Esophagus (tissue), 2 donors: ENCODE measurements at regions not wholly inside any gene's neighbourhood (a gene's known extent, or its start where the extent isn't known, plus 50 kb on each side); places are given as distances from the start of the nearest gene placed in this dataset.

Experiments used
- H3K27ac ChIP-seq, 2 donors: one replicate each; pipeline ENCODE4 v1.5.1; 2013; ENCODE audit warnings: low read depth in 2 of 2, mild to moderate bottlenecking in 2 of 2, inconsistent platforms in 1 of 2, low read length in 1 of 2, moderate library complexity in 1 of 2
- H3K27me3 ChIP-seq, 2 donors: one replicate each; pipeline ENCODE4 v1.6.1; 2013; ENCODE audit warnings: low read length in 2 of 2, control low read depth in 1 of 2, mild to moderate bottlenecking in 1 of 2; ENCODE audit not compliant: insufficient read depth in 2 of 2, control insufficient read depth in 1 of 2
- H3K36me3 ChIP-seq, 2 donors: one replicate each; pipeline ENCODE4 v1.6.1; 2013; ENCODE audit warnings: low read length in 1 of 2; ENCODE audit not compliant: control insufficient read depth in 2 of 2, insufficient read depth in 2 of 2
- H3K4me1 ChIP-seq, 2 donors: one replicate each; pipeline ENCODE4 v1.6.1; 2013; ENCODE audit warnings: low read length in 1 of 2; ENCODE audit not compliant: control insufficient read depth in 2 of 2, insufficient read depth in 2 of 2
- H3K4me3 ChIP-seq, 2 donors: one replicate each; pipeline ENCODE4 v1.5.1; 2013; ENCODE audit warnings: low read length in 2 of 2, mild to moderate bottlenecking in 2 of 2, low read depth in 1 of 2, moderate library complexity in 1 of 2
- H3K9me3 ChIP-seq, 2 donors: one replicate each; pipeline ENCODE4 v1.6.1; 2013; ENCODE audit warnings: mild to moderate bottlenecking in 2 of 2, low read depth in 1 of 2, low read length in 1 of 2, moderate library complexity in 1 of 2; ENCODE audit not compliant: control insufficient read depth in 2 of 2, insufficient read depth in 1 of 2
- WGBS, 2 donors: extraction: QIAGEN DNeasy Blood & Tissue Kit; methylation state at CpG; one replicate each; pipeline ENCODE4 v1.1.7; 2013; 5-methylcytosine and 5-hydroxymethylcytosine counted together
- donor health status: healthy with polysubstance abuse.
- donor health status: Bipolar disorder and iron deficiency.

DNA sequence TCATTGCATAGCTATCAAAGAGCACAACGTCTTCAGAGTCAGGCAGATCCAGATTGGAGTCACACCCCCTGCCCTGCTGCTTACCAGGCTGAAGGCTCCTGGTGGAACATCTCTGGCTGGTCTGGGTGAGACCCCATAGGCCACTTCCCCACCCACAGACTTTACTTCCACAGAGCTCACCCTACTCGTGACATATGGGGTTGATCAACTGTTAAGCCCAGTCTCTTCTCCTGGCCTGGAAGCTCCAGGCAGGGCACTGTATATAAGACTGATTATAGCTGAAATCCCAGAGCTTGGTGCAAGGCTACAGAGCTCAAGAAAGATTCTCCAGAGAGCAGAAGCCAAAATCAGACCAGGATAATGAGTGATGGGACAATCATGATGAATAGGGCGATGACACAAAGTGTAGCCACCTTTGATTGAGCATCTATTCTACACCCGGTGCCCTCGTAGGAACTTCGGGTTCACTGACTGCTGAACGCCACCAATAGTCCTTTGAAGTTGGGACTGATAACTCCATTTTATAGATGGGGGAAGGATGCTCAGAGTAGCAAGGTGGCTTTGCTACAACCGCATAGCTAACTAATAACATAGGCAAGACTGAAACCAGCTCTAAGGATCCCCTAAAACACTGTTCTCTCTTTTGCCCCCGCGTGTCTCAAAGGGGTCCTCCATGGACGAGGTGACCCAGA, 287.8 kb downstream of the BCL11B start:
- Histone ChIP-seq H3K36me3 (no peaks in the 10 kb centered on the region), H3K4me3 (no peak overlapping the region), H3K27ac (peak overlapping the region in 1 of 2 donors; percentile 40), H3K4me1 (no peaks in the 10 kb centered on the region), H3K9me3 (peaks cover 0 to 2% of the 10 kb centered on the region in 2 donors), H3K27me3 (no peaks in the 10 kb centered on the region)
- 79 to 82% methylated on average over 11 of the region's 11 CpGs for WGBS, 2 donors

DNA sequence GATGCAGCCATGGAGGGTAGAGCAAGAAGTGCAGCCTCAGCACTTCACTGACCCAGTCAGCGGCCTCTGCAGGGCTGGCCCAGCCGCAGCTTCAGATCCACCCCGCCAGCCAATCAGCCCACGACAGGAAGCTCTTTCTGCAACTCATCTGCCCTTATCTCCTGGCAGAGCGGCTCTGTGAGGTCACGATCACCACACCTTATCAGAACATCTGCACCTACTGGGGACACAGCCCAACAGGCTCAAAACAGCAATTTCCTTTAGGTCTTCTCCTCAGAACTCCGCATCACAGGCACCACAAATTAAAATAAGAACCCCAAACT, 287.3 kb downstream of the BCL11B start:
- no peaks in the 10 kb centered on the region for H3K36me3 ChIP-seq
- H3K4me3 ChIP-seq: no peak overlapping the region
- 73 to 79% methylated on average over 7 of the region's 7 CpGs for WGBS, 2 donors
- H3K9me3 ChIP-seq: no peaks in the 10 kb centered on the region
- no peaks in the 10 kb centered on the region for H3K4me1 ChIP-seq
- peak overlapping the region; percentile 7 to 40 for H3K27ac ChIP-seq
- H3K27me3 ChIP-seq: no peaks in the 10 kb centered on the region

DNA sequence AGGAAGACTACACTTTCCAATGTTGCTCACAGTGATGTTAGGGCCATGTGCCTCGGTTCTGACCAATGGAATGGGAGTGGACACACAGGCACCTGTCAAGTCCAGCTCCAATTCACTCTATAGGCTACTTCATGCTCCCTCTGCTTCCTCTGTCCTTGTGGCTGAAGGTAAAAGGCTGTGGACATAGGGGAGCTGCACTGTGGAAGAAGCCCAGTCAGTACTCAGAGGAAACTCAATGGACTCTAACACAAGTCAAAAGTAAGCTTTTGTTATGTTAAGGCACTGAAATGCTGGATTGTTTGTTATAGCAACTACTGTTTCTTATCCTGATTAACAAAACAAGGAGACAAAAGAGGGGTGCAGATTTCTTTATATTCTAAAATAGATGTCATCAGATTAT, 278.2 kb downstream of the BCL11B start:
- H3K4me3 ChIP-seq: no peak overlapping the region
- H3K4me1 ChIP-seq: no peaks in the 10 kb centered on the region
- H3K9me3 ChIP-seq: no peaks in the 10 kb centered on the region
- H3K36me3 ChIP-seq: no peaks in the 10 kb centered on the region
- 83 to 89% methylated on average over 1 of the region's 1 CpG for WGBS, 2 donors
- H3K27me3 ChIP-seq: no peaks in the 10 kb centered on the region
- H3K27ac ChIP-seq: no peak overlapping the region

DNA sequence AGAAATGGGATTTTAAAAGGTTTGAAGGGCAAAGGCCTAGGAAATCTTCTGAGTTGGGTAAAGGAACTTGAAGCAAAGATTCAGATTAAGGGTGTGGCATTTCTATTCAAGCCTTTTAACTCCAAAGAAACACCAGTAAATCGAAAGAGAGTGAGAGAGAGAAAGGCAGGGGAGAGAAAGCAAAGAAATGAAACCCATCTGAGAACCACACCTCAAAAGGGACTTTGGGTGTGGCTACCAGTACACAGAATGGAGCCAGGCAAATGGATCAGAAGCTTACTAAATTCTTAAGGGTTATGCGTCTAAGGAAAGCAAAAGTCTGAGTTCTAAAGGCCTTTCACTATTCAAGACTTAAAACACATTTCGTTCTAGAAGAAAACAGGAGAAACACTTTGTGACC, 277.4 kb downstream of the BCL11B start:
- H3K27ac ChIP-seq: no peak overlapping the region
- no peak overlapping the region for H3K4me3 ChIP-seq
- no peaks in the 10 kb centered on the region for H3K27me3 ChIP-seq
- no peaks in the 10 kb centered on the region for H3K36me3 ChIP-seq
- 60 to 70% methylated on average over 3 of the region's 3 CpGs for WGBS, 2 donors
- no peaks in the 10 kb centered on the region for H3K9me3 ChIP-seq
- H3K4me1 ChIP-seq: no peaks in the 10 kb centered on the region

DNA sequence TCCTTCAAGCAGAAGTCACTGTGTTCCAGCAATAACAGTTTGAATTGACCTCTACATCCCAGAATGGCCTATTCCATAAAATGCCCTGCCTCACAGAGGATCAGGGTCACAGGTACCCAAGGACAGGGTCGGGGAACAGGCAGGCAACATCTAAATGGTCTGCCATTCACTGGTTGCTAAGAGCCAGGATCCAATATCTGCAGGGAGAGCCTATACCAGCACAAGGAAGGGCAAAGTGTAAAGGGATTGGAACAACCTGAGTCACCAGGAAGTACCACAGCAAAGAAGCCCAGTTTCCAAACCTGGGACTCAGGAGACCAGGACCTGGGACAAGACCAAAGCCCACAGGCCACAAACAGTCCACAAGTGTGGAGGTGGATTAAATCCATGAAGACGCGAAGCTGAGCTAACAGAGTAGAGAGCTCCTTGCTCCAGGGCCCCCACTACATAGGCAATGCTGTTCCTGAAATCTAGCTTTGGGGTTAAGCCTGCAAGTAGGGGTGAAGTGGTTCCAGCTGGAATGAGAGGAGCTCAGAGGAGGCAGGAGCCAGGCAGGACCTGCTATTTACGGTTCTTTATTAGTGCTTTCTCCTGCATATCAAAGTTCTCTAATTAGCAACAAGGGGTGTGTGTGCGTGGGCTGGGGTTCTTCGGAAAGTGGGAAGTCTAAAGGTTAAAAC, 274.3 kb downstream of the BCL11B start:
- Histone ChIP-seq H3K27me3 (no peaks in the 10 kb centered on the region), H3K27ac (no peak overlapping the region)
- WGBS, 2 donors: 83 to 92% methylated on average over 6 of the region's 6 CpGs

DNA sequence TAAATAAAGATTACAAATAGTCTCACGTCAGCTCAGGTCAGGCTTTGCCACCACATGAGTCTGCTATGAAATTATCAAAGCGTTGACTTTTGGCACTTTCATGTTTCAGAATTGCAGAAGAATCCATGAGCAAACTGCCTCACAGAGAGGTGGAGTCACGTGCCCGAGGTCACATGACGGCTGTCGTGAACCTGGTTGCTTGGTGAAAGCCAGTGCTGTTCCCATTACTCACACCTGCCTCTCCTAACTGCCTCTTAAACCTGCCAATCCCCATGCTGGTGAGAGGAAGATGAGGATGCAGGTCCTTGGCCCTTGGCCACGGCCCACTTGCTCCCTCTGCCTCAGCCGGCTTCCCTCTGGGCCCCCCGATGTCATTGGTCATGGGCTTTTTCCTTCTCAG, 272.7 kb downstream of the BCL11B start:
- WGBS, 2 donors: 79 to 84% methylated on average over 9 of the region's 9 CpGs
- H3K9me3 ChIP-seq: peaks cover 0 to 2% of the 10 kb centered on the region in 2 donors
- H3K27me3 ChIP-seq: no peaks in the 10 kb centered on the region
- no peak overlapping the region for H3K4me3 ChIP-seq
- no peaks in the 10 kb centered on the region for H3K36me3 ChIP-seq
- peaks cover 5 to 7% of the 10 kb centered on the region in 2 donors for H3K4me1 ChIP-seq
- H3K27ac ChIP-seq: no peak overlapping the region

More for the DNA sequence above, 274.3 kb downstream of the BCL11B start:
- Histone ChIP-seq H3K36me3 (no peaks in the 10 kb centered on the region), H3K9me3 (peaks cover 0 to 2% of the 10 kb centered on the region in 2 donors), H3K4me1 (no peaks in the 10 kb centered on the region), H3K4me3 (no peak overlapping the region)

DNA sequence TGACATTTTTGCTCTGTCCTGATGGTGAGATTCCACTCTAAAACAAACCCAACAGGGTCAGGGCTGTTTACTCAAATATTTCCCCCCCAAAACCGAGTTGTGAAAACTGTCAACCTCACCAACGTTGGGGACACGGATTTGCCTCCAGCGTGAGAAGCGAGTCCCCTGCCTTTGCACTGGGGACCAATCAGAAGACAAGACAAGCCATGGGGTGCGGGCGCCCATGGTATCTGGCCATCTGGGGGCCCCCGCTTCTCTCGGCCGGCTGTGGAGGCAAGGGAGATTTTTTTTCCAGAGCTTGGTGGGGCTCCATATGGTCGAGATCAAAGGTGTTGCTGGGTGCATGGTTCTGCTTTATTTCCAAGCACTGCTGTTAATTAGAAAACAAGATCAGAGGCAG, 272.1 kb downstream of the BCL11B start:
- no peaks in the 10 kb centered on the region for H3K36me3 ChIP-seq
- peaks cover 5 to 7% of the 10 kb centered on the region in 2 donors for H3K4me1 ChIP-seq
- no peaks in the 10 kb centered on the region for H3K27me3 ChIP-seq
- H3K27ac ChIP-seq: no peak overlapping the region
- 85 to 92% methylated on average over 11 of the region's 11 CpGs for WGBS, 2 donors
- peaks cover 0 to 2% of the 10 kb centered on the region in 2 donors for H3K9me3 ChIP-seq
- H3K4me3 ChIP-seq: no peak overlapping the region

DNA sequence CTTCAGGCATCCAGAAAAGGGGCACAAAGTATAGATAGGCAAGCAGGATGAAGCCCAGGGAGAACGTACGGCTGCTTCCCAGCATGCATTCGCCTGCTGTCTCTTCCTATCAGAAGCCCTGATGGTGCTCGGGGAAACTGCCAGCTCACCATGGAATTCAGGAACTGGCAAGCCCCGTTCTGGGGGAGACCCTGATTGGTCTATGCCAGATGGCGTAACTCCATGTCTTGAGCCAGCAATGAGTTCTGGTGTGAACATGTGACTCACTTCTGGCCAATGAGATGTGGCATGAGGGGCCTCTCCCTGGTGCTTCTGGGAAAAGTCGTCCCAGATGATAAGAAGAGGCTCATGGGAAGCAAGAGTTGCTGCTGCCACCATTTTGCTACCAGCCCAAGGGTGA, 270.8 kb downstream of the BCL11B start:
- H3K27ac ChIP-seq: no peak overlapping the region
- H3K9me3 ChIP-seq: peaks cover 0 to 2% of the 10 kb centered on the region in 2 donors
- no peak overlapping the region for H3K4me3 ChIP-seq
- 82 to 86% methylated on average over 7 of the region's 7 CpGs for WGBS, 2 donors
- peaks cover 5 to 7% of the 10 kb centered on the region in 2 donors for H3K4me1 ChIP-seq
- H3K36me3 ChIP-seq: no peaks in the 10 kb centered on the region
- H3K27me3 ChIP-seq: no peaks in the 10 kb centered on the region

DNA sequence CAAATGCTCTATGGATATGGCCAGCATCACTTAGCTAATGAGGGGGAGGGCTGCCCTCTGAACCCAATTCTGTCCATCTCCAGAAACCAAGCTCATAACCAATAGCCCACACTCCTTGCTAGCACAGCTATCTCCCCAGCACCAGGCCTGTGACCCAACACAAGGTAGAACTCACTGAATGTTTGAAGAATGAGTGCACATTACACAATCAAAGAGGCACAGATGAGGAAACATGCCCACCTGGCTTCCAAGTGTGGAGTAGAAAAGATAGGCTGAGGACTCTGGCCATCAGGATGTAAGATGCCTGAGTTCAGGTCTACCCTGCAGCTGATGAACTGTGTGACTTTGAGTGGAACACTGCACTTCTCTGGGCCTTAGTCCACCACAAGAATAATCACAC, 268.4 kb downstream of the BCL11B start:
- H3K36me3 ChIP-seq: no peaks in the 10 kb centered on the region
- peaks cover 5 to 7% of the 10 kb centered on the region in 2 donors for H3K4me1 ChIP-seq
- peak overlapping the region in 1 of 2 donors; percentile 35 for H3K27ac ChIP-seq
- H3K4me3 ChIP-seq: no peak overlapping the region
- H3K27me3 ChIP-seq: no peaks in the 10 kb centered on the region
- peaks cover 2% of the 10 kb centered on the region in 2 donors for H3K9me3 ChIP-seq

DNA sequence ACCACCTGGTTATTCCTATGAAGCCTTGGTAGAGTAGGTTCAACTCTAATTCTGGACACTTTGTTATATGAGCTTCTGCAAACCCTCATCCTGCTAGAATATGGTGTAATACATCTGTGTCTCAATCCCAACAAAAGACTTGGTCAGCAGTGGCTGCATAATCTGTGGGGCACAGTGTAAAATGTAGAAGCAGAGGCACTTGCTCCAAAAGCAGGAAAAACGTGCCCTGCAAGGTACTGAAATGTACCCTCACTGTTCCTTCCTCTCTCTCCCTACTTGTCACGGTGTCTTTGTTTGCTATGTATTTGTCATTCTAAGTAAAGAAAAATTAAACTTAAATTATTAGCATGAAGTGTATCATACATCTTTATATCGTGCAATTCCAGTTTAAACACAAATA, 267.9 kb downstream of the BCL11B start:
- no peak overlapping the region for H3K4me3 ChIP-seq
- H3K36me3 ChIP-seq: no peaks in the 10 kb centered on the region
- H3K9me3 ChIP-seq: peaks cover 2% of the 10 kb centered on the region in 2 donors
- no peaks in the 10 kb centered on the region for H3K27me3 ChIP-seq
- H3K4me1 ChIP-seq: peaks cover 5 to 7% of the 10 kb centered on the region in 2 donors
- no peak overlapping the region for H3K27ac ChIP-seq
- 35 to 48% methylated on average over 3 of the region's 3 CpGs for WGBS, 2 donors
